IPS-18c (cell line): ENCODE measurements at regions not wholly inside any gene's neighbourhood (a gene's known extent, or its start where the extent isn't known, plus 50 kb on each side); places are given as distances from the start of the nearest gene placed in this dataset.
"Not testable (repeated sequence)": the region's sequence is repeated elsewhere in the genome, so short reads cannot be mapped to it uniquely, and the experiment has no call there.

Experiments used
- H3K4me3 ChIP-seq: 2 replicates; pipeline ENCODE4 v1.7.0; 2013; ENCODE audit warnings: low read depth, mild to moderate bottlenecking, low read length, moderate library complexity; ENCODE audit not compliant: insufficient read depth
- H3K9me3 ChIP-seq: one replicate; pipeline ENCODE4 v1.6.1; 2013; ENCODE audit warnings: mild to moderate bottlenecking, low read length, moderate library complexity; ENCODE audit not compliant: control insufficient read depth, insufficient read depth

DNA sequence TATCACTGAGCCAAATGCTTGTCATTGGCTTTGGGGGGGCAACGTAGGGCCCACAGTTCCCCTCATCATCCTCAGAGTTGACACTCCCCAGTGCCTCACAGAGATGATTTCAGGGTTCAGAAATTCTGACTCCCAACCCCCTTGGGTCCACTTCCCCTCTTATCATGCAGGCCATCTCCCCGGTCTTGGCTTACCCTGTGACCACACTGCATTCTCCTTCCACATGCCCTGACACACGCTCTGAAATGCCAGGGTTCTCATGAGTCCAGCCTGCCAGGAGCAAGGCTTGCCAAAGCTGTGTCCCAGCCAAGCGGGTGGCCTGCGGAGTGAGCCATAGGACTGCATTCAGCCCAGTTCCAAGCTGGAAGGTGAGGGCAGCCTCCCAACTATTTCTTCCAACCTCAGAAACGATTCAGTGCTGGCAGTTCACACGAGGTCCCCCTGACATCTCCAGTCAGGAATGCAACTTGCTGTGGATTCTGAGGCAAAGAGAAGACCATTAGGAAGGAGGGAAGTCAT, 101.2 kb downstream of the SMIM20 start:
- Histone ChIP-seq H3K9me3 (peaks cover 5% of the 10 kb centered on the region), H3K4me3 (no peak overlapping the region)

DNA sequence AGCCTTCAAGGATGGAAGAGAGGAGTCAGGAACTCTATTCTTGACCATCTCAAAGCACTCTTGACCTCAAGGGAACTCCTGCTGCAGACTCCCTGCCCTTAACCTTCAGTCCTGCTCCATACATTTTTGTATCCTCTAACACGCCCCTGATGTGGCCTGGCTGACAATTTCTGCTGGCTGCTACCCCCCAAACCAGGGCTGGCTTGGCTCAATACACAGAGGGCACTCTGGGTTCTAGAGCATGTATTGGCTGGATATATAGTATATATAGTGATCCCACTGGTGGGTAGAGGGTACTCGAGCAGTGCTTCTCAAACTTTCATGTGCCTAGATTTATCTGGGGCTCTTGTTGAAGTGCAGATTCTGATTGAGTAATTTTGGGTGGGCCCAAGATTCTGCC, 101.9 kb downstream of the SMIM20 start:
- Histone ChIP-seq H3K9me3 (peaks cover 5% of the 10 kb centered on the region), H3K4me3 (no peak overlapping the region)

DNA sequence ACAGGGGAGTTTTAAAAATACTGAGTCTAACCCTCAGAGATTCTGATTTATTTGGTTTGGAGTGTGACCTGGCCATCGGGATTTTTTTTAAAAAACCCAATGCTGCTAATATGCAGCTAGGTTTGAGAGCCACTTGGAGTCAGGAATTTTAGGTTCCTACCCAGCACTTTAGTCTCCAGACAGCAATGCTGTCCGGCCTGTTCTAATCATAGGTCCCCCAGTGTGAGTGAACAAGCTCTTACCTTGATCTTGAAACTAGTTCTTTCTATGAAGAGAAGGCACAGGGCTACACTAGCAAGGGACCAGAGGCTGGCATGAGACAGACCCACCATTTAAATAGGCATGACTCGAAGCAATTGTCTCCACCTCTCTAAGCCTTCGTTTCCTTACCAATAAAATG, 103.5 kb downstream of the SMIM20 start:
- no peak overlapping the region for H3K4me3 ChIP-seq
- H3K9me3 ChIP-seq = peaks cover 3% of the 10 kb centered on the region

DNA sequence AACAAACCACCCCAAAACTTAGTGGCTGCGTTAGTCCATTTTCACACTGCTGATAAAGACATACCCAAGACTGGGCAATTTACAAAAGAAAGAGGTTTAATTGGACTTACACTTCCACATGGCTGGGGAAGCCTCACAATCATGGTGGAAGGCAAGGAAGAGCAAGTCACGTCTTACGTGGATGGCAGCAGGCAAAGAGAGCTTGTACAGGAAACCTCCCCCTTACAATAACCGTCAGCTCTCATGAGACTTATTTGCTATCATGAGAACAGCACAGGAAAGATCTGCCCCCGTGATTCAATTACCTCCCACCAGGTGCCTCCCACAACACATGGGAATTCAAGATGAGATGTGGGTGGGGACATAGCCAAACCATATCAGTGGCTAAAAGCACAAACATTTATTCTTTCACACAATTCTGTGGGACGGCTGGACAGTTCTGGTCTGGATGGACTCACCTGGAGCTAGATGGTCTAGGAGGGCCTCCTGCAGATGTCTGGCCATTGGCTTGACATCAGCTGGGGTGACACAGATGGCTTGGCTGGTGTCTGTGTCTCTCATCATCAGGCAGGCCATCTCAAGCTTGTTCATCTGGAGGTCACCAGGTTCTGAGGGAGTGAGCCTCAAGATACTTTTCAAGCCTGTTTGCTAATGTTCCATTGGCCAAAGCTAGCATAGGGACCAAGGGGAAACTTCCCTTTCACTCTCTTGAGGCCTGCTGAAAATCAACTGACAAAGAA, 104.1 kb downstream of the SMIM20 start:
- not testable (repeated sequence) for H3K4me3 ChIP-seq

DNA sequence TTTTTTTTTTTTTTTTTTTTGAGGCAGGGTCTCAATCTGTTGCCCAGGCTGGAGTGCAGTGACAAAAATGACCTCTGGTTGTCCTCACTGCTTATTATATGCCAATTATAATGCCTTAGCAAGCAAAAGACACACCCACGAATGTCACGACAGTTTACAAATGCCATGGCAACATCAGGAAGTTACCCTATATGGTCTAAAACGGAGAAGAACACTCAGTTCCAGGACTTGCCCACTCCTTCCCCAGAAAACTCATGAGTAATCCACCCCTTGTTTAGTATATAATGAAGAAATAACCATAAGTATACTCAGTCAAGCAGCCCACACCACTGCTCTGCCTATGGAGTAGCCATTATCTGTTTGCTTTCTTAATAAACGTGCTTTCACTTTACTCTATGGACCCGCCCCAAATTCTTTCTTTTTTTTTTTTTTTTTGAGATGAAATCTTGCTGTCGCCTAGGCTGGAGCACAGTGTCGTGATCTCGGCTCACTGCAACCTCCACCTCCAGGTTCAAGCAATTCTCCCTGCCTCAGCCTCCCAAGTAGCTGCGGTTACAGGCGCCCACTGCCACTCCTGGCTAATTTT, 106.2 kb downstream of the SMIM20 start:
- H3K4me3 ChIP-seq = no peak overlapping the region
- H3K9me3 ChIP-seq = peaks cover 3% of the 10 kb centered on the region

More for the DNA sequence above, 104.1 kb downstream of the SMIM20 start:
- not testable (repeated sequence) for H3K9me3 ChIP-seq

DNA sequence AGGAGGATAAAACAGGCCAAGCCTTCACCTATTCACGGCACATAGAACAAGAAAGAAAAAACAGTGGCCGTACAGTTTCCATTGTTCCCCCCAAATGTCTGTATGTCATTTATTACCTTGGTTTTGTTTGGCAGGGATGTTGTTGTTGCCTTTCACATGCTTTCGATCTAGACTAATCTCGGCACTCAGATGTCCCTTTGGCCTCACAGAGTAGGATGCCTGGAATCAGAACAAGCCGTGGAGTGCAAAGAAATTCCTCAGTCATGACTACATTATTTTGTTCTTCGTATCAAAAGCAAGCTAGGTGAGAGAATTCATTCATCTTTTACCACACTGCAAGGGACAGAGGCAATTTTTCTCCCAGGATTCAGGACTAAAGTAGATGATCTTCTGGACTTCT, 106.9 kb downstream of the SMIM20 start:
- Histone ChIP-seq H3K4me3 (no peak overlapping the region), H3K9me3 (peaks cover 3% of the 10 kb centered on the region)

DNA sequence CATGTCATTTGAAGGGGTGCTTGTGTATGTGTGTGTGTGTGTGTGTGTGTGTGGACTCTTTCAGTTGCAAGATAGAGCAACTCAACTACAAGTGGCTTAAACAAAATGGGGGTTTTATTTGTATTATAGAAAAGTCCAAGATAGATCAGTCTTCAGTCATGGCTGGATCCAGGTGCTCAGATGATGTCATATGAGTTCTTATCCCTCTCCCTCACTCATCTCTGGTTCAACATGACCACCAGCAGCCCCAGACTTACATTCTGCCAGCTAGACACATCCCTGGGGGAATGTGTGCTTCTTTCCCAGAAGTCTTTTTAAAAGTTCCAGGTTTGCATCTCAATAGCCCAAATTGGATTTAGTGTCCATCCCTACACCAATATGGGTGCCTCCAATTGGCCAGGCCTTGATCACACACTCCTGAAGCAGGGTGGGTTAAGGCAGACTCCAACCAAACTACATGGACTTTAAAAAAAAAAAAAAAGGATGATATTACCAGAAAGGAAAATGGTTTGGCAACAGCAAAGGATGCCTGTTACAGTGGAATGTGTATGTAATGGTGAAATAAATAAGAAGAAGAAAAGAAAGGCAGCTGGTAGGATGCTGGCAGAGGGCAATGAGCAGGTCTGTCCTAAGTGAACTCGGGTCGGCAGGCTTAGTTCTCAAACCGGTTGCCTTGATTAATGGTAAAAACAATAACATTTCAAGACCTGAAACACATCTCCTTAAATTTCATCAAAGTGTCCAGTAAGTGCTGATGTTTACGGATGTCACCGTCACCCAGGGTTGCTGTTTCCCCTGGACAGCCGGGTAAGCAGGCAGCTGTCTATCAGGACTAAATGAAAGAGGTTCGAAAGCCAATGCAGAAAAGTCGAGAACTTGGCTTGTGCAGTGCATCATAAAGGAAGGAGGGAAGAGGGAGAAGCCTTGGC, 107.7 kb downstream of the SMIM20 start:
- Histone ChIP-seq H3K9me3 (peaks cover 3% of the 10 kb centered on the region), H3K4me3 (no peak overlapping the region)

DNA sequence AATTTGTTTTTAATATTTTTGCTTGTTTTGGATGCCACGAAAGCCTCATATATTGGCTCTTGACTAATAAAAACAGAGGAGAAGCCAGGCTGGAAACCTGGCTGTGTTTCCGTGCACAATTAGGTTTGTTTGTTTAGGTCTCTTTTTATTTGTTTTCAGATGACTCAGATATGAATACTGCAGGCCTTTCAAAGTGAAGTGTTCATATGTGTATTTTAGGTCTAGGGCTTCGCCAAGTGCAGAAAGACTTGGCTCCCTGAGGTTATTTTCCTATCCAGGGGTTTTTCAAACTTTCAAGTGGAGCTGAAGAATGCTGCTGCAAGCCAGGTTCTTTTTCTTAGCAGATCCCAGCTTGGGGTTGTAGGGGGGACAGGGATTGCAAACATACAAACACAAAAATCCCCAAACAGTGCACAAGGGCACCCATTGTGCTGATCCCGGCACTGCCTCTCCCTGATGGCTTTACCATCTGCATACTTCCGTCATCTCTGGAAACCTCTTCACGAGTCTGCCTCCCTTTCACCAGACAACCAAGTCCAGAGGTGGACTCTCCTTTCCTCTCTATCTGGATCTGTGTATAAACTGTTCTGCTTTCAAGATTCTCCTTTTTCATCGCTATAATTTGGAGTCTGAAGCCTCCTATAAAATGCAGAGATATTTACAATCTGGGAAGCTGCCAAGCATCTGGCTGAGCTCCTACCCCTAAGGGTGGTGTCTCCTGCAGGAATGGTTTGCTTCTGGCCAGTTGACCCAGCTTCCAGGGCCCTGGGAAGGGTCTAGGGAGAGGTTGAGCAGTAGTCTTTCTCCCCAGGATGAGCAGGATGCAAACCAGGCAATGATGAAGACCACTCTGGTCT, 108.6 kb downstream of the SMIM20 start:
- no peak overlapping the region for H3K4me3 ChIP-seq
- peaks cover 3% of the 10 kb centered on the region for H3K9me3 ChIP-seq

DNA sequence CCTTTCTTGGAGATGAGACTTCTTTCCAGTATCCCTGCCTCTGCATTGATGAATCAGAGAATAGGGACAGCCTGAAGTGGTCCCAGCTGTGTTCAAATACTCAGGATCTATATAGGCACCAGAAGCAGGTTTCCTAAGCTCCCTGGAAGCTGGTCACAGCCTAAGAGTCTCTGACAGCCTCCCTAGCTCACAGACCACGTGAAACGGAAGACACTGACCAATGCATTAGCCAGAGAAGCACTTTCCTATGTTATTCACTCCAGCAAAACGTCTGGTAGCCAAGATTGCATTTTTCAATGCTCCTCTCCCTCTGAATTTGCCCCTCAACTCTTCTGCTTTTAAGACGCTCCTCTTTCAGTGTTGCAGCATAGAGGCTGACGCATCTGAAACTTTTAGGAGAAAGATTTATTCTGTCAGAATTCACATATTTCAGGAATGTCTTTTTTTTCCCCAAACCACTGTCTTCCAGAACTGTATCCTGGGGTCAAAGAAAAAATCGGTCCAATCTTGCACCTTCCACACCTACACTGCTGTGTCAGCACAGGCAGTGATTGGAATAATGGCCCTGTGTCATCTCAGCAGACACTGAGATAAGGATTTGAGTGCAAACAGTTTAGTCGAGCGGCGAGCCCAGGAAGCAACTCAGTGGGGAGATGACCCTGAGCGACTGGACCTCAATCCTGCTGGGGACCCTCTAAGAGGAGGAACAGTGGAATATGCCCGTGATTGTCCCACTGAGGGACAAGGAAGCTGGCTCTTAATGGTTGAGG, 109.4 kb downstream of the SMIM20 start:
- no peak overlapping the region for H3K4me3 ChIP-seq
- peaks cover 3% of the 10 kb centered on the region for H3K9me3 ChIP-seq

DNA sequence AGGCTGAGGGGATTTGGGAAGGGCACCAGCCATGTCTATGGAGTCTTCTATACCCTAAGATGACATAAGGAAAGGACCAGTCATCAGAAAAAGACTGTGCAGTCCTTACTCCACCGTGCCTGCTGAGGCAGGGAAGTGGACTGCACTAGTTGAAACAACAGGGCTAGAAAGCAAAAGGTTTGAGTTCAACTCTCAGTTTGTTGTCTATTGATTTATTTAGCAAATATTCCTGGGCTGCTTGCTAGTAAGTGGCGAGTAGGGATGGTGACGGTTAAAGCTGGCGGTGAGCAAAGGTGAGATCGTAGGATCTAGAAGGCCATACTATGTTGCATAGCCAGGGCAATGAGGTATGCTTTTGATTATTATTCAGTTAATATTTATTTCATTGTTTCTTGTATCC, 110.1 kb downstream of the SMIM20 start:
- H3K4me3 ChIP-seq = no peak overlapping the region
- peaks cover 3% of the 10 kb centered on the region for H3K9me3 ChIP-seq

DNA sequence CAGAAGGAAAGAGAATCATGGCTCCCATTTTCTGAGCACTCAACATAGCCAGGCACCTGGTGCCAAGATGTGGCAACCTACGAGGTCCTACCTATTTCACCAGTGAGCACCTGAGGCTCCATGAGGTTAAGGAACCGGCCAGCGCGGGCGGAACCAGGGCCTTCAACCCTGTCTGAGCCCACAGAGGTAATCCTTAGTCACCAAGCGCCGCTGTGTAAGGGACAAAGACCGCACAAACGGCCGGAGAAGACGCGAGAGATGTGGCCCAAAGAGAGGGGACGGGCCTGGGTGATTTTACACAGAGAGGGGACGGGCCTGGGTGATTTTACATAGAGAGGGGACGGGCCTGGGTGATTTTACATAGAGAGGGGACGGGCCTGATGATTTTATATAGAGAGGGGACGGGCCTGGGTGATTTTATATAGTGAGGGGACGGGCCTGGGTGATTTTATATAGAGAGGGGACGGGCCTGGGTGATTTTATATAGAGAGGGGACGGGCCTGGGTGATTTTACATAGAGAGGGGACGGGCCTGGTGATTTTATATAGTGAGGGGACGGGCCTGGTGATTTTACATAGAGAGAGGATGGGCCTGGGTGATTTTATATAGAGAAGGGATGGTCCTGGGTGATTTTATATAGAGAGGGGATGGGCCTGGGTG, 114.2 kb downstream of the SMIM20 start:
- no peaks in the 10 kb centered on the region for H3K9me3 ChIP-seq
- H3K4me3 ChIP-seq = peak overlapping the region; percentile 39; the same call in 1 of the 2 replicates

DNA sequence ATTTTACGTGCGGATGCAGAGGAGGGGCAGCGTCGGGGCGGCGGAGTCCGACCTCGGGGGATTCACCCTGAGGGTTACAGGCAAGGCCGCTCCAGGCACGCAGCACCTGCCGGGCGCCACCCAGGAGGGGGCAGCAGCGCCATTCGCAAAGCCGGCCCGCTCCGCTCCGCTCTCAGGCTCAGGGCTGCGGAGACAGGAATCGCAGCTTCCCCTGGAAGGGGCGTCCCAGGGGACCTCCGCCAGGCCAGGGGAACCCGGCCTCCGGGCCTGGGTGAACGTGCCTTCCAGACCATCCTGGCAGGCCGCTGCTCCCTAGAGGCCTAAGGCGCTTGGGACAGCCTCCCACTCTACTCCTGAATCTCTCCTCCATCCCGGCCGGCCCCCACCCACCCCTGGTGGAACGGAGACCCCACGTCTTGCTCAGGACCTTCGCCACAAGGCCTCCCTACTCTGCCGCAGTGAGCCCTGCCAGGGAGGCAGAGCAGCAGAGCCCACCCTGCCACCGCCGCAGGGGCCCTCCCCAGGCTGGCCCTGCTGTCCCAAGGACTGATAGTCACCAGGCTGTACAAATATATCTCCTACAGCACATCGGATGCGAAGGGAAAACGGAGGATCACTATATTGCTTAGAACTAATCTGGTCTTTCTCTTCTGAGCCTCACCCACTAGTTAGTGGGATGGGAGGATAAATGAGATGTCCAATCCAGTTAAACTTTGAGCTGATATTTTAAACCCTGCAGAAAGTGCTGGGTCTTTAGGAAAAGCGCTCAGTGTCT, 115.0 kb downstream of the SMIM20 start:
- Histone ChIP-seq H3K4me3 (peak overlapping the region; percentile 39), H3K9me3 (no peaks in the 10 kb centered on the region)

DNA sequence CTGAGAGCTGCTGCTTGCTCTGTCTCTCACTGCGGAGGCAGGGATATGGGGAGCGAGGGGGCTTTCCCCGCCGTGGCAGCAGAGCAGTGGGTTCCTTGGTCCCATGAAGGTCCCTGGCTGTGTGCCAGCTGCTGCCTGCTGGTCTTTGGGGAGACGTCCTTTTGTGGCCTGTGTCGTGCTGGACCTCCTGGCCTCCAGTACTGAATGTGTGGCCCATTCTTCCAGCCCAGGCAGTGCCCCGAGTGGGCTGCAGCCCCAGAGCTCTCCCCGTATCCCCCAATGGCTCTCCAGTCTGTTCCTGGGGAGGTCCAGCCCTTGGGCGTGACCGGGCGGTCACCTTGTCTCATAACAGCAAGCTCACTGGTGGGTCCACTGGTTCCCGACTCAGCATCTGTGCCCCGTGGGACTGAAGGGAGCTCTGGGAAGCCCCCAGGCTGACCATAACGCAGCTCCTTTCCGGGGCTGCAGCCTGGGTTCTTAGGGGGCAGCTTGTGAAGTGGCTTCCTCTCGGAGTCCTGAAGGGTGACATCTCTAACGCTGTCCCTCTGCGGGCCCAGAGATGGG, 115.6 kb downstream of the SMIM20 start:
- Histone ChIP-seq H3K9me3 (no peaks in the 10 kb centered on the region), H3K4me3 (peak overlapping the region; percentile 39)

DNA sequence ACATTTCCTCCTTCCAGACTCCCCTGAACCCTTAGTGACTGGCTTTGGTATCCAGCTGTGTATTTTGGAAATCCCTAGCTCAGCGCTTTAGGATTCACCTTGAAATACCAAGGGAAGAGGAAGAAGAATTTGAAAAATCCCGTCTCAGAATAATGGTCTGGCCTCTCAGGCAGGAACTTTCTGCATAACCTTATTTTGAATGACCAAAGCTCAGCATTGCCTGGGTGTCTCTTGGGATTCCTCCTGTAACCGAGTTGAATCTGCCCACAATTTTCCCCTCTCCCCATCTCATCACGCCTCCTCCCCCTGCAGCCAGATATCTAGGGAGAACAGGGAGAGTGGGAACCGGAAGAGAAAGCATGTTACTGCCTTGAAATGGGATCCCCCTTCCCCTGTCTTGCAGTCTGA, 116.2 kb downstream of the SMIM20 start:
- H3K4me3 ChIP-seq = no peak overlapping the region
- no peaks in the 10 kb centered on the region for H3K9me3 ChIP-seq

DNA sequence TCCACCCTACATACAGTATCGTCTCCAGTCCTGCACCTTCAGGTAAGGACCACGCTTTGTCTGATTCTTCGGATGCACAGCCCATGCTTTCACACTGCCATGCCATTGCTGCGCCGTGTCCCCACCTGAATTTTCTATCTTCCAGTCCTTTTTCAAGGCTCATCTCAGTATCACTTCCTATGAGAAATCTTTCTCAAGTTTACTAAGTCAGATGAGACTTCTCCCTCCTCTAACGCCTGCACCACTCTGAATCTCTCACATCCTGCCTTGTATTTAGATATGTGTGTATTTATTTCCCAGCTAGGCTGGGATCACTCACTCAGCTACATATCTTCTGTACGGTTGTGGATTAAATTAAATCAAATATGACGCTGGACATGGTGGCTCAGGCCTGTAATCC, 116.8 kb downstream of the SMIM20 start:
- no peaks in the 10 kb centered on the region for H3K9me3 ChIP-seq
- no peak overlapping the region for H3K4me3 ChIP-seq
